ENCODE measurements at regions not wholly inside any gene's neighbourhood (a gene's known extent, or its start where the extent isn't known, plus 50 kb on each side); places are given as distances from the start of the nearest gene placed in this dataset.

GRCh38 chr2:81984969-81985637 is 1680.6 kb upstream of the LRRTM1 start:
- intact Hi-C loops (cut with DNase I; ENCODE audit: low total_unique reads) = no loop called here
- H3K36me3 ChIP-seq (ENCODE audit: low read depth, missing control alignments) = no peaks in the 10 kb centered on the region
- DNase-seq = peak; percentile 22
- 69 to 84% methylated on average over 15 to 18 of the region's 33 CpGs for WGBS, 2 donors
- H3K27ac ChIP-seq = no peak overlapping the region
- TF ChIP-seq POLR2A (IDR thresholded peaks at IDR 0.05) (no peak), CTCF (IDR thresholded peaks at IDR 0.05) (no peak)
- H3K9me3 ChIP-seq = no peaks in the 10 kb centered on the region
- H3K27me3 ChIP-seq = no peaks in the 10 kb centered on the region
- peak overlapping the region; percentile 36 to 42 for H3K4me3 ChIP-seq
- no peaks in the 10 kb centered on the region for H3K4me1 ChIP-seq

GRCh38 chr2:81981585-81981984 is 1677.0 kb upstream of the LRRTM1 start:
- TF ChIP-seq POLR2A (IDR thresholded peaks at IDR 0.05) = no peak
- TF ChIP-seq CTCF (IDR thresholded peaks at IDR 0.05) = no peak
- Histone ChIP-seq H3K27ac (no peak overlapping the region), H3K36me3 (ENCODE audit: low read depth, missing control alignments) (no peaks in the 10 kb centered on the region), H3K9me3 (no peaks in the 10 kb centered on the region), H3K4me1 (no peaks in the 10 kb centered on the region), H3K4me3 (no peak overlapping the region), H3K27me3 (no peaks in the 10 kb centered on the region)
- intact Hi-C loops (cut with DNase I; ENCODE audit: low total_unique reads) = no loop called here
- no peak for DNase-seq
- WGBS, 2 donors = 51 to 66% methylated on average over 3 of the region's 3 CpGs

GRCh38 chr2:81979086-81979485 is 1674.5 kb upstream of the LRRTM1 start:
- Histone ChIP-seq H3K36me3 (ENCODE audit: low read depth, missing control alignments) (no peaks in the 10 kb centered on the region), H3K27ac (no peak overlapping the region), H3K27me3 (no peaks in the 10 kb centered on the region), H3K4me1 (no peaks in the 10 kb centered on the region), H3K4me3 (no peak overlapping the region), H3K9me3 (no peaks in the 10 kb centered on the region)
- intact Hi-C loops (cut with DNase I; ENCODE audit: low total_unique reads) = no loop called here
- WGBS, 2 donors = 50 to 68% methylated on average over 3 of the region's 3 CpGs
- DNase-seq = no peak
- TF ChIP-seq POLR2A (IDR thresholded peaks at IDR 0.05) (no peak), CTCF (IDR thresholded peaks at IDR 0.05) (no peak)

- H3K4me3 ChIP-seq = no peak overlapping the region
- intact Hi-C loops (cut with DNase I; ENCODE audit: low total_unique reads) = no loop called here
- DNase-seq = no peak
- no peaks in the 10 kb centered on the region for H3K27me3 ChIP-seq
- no peaks in the 10 kb centered on the region for H3K36me3 ChIP-seq (ENCODE audit: low read depth, missing control alignments)
- no peak for TF ChIP-seq CTCF (IDR thresholded peaks at IDR 0.05)
- TF ChIP-seq POLR2A (IDR thresholded peaks at IDR 0.05) = no peak
- H3K4me1 ChIP-seq = no peaks in the 10 kb centered on the region
- H3K27ac ChIP-seq = no peak overlapping the region
- no peaks in the 10 kb centered on the region for H3K9me3 ChIP-seq
- 55 to 75% methylated on average over 1 of the region's 1 CpG for WGBS, 2 donors
These were observed 1672.4 kb upstream of the LRRTM1 start for GRCh38 chr2:81976998-81977397.

GRCh38 chr2:81974216-81974615 is 1669.7 kb upstream of the LRRTM1 start:
- WGBS, 2 donors = 64 to 67% methylated on average over 1 of the region's 1 CpG
- intact Hi-C loops (cut with DNase I; ENCODE audit: low total_unique reads) = no loop called here

More at GRCh38 chr2:81974216-81974615, 1669.7 kb upstream of the LRRTM1 start:
- Histone ChIP-seq H3K36me3 (ENCODE audit: low read depth, missing control alignments) (no peaks in the 10 kb centered on the region), H3K27ac (no peak overlapping the region), H3K4me3 (no peak overlapping the region), H3K9me3 (no peaks in the 10 kb centered on the region), H3K27me3 (no peaks in the 10 kb centered on the region), H3K4me1 (no peaks in the 10 kb centered on the region)
- DNase-seq = no peak
- TF ChIP-seq CTCF (IDR thresholded peaks at IDR 0.05) = no peak

Measured in testis (tissue), 2 donors.